Activated naive CD4-positive, alpha-beta T cell treated with anti-CD3 and anti-CD28 coated beads for 36 hours (primary cell): ENCODE measurements at regions not wholly inside any gene's neighbourhood (a gene's known extent, or its start where the extent isn't known, plus 50 kb on each side); places are given as distances from the start of the nearest gene placed in this dataset.
"Not testable (repeated sequence)": the region's sequence is repeated elsewhere in the genome, so short reads cannot be mapped to it uniquely, and the experiment has no call there.

Source experiments
- CTCF ChIA-PET: fragments of 350-600 bp; sonication (Branson Sonifier 250); formaldehyde crosslinking; loops from one replicate; lab custom pipeline; 2021; ENCODE audit warnings: antibody characterized with exemption; lab: Charles Lee
- DNase-seq: peaks from one replicate; pipeline ENCODE4 v3.0.0-alpha.2; 2020
- H3K27ac Mint-ChIP-seq: one replicate; pipeline ENCODE4 v1.8.0; 2021; ENCODE audit warnings: mild to moderate bottlenecking, mixed read lengths
- H3K27me3 Mint-ChIP-seq: one replicate; pipeline ENCODE4 v1.8.0; 2021; ENCODE audit warnings: low read depth, mixed read lengths
- H3K36me3 Mint-ChIP-seq: one replicate; pipeline ENCODE4 v1.8.0; 2021; ENCODE audit warnings: low read depth, mixed read lengths
- H3K4me1 Mint-ChIP-seq: one replicate; pipeline ENCODE4 v1.8.0; 2021; ENCODE audit warnings: low read depth, mixed read lengths
- H3K4me3 Mint-ChIP-seq: one replicate; pipeline ENCODE4 v1.8.0; 2021; ENCODE audit warnings: mild to moderate bottlenecking, moderate library complexity, mixed read lengths
- H3K9me3 Mint-ChIP-seq: one replicate; pipeline ENCODE4 v1.8.0; 2021; ENCODE audit warnings: mixed read lengths
- intact Hi-C: fragments of 100-400 bp; cut with micrococcal nuclease; formaldehyde crosslinking; loops from one replicate; pipeline ENCODE4 v1.15.1; 2023

DNA sequence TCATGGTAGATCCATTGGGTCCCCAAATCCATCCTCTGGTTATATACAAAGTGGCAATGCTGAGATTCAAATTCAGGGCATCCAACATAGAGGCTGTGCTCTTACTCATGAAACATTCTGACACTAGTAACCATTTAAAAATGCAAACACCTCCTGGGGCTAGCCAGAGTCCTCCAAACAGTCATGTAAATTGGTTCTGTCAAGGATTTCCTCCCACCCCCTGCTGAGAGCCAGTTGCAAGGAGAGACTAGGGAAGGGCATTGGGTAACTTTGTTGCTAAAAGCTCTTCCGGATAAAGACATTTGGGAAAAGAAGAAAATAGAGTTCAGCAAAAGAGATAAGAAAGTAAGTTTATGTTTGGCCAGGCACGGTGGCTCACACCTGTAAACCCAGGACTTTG, 58.3 kb downstream of the ART5 start:
- H3K27ac Mint-ChIP-seq, intact Hi-C loops, CTCF ChIA-PET: not testable (repeated sequence)

GRCh38 chr11:3581389-3581725, 60.4 kb downstream of the ART5 start:
- Mint-ChIP-seq H3K27me3 (peaks cover 27% of the 10 kb centered on the region), H3K4me3 (peak overlapping the region; percentile 58)
- H3K9me3 Mint-ChIP-seq, intact Hi-C loops, H3K36me3 Mint-ChIP-seq, H3K27ac Mint-ChIP-seq, H3K4me1 Mint-ChIP-seq, DNase-seq, CTCF ChIA-PET: not testable (repeated sequence)

More for the DNA sequence above, 58.3 kb downstream of the ART5 start:
- H3K4me3 Mint-ChIP-seq, H3K9me3 Mint-ChIP-seq, H3K4me1 Mint-ChIP-seq, H3K36me3 Mint-ChIP-seq, DNase-seq: not testable (repeated sequence)
- H3K27me3 Mint-ChIP-seq: peaks cover 27% of the 10 kb centered on the region

GRCh38 chr11:3580487-3581388, 61.1 kb downstream of the ART5 start:
- H3K27ac Mint-ChIP-seq, H3K4me1 Mint-ChIP-seq, intact Hi-C loops, H3K36me3 Mint-ChIP-seq, H3K9me3 Mint-ChIP-seq: not testable (repeated sequence)
- peak; percentile 58 for DNase-seq
- CTCF ChIA-PET: interaction anchor here (1.2 kb wide), 1 partner anchor 103 kb away, joined by 3 read pairs; no protein-coding TSS in a partner anchor
- peaks cover 27% of the 10 kb centered on the region for H3K27me3 Mint-ChIP-seq
- peak overlapping the region; percentile 63 for H3K4me3 Mint-ChIP-seq

GRCh38 chr11:3579600-3580459, 62.0 kb downstream of the ART5 start:
- Mint-ChIP-seq H3K4me3 (peak overlapping the region; percentile 58), H3K27me3 (peaks cover 26% of the 10 kb centered on the region)
- H3K36me3 Mint-ChIP-seq, H3K27ac Mint-ChIP-seq, intact Hi-C loops, H3K4me1 Mint-ChIP-seq, DNase-seq, H3K9me3 Mint-ChIP-seq: not testable (repeated sequence)
- CTCF ChIA-PET: interaction anchor here (1.2 kb wide), 1 partner anchor 102 kb away, joined by 3 read pairs; no protein-coding TSS in a partner anchor

- H3K9me3 Mint-ChIP-seq, H3K27ac Mint-ChIP-seq, H3K36me3 Mint-ChIP-seq, DNase-seq, H3K4me1 Mint-ChIP-seq, H3K4me3 Mint-ChIP-seq, CTCF ChIA-PET, intact Hi-C loops: not testable (repeated sequence)
- peaks cover 11% of the 10 kb centered on the region for H3K27me3 Mint-ChIP-seq
These were observed 65.7 kb downstream of the ART5 start for GRCh38 chr11:3576066-3576604.

- intact Hi-C loops, H3K4me3 Mint-ChIP-seq, H3K36me3 Mint-ChIP-seq, H3K27ac Mint-ChIP-seq, H3K9me3 Mint-ChIP-seq, H3K27me3 Mint-ChIP-seq, DNase-seq, H3K4me1 Mint-ChIP-seq, CTCF ChIA-PET: not testable (repeated sequence)
These were observed 68.7 kb downstream of the ART5 start for GRCh38 chr11:3572976-3573647.

- H3K9me3 Mint-ChIP-seq, intact Hi-C loops, H3K27ac Mint-ChIP-seq, CTCF ChIA-PET, H3K36me3 Mint-ChIP-seq, DNase-seq, H3K4me3 Mint-ChIP-seq, H3K4me1 Mint-ChIP-seq, H3K27me3 Mint-ChIP-seq: not testable (repeated sequence)
These were observed 70.0 kb downstream of the ART5 start for GRCh38 chr11:3571752-3572151.

- intact Hi-C loops, H3K4me3 Mint-ChIP-seq, CTCF ChIA-PET, H3K9me3 Mint-ChIP-seq, H3K27me3 Mint-ChIP-seq, DNase-seq, H3K4me1 Mint-ChIP-seq, H3K36me3 Mint-ChIP-seq, H3K27ac Mint-ChIP-seq: not testable (repeated sequence)
These were observed 76.0 kb downstream of the ART5 start for GRCh38 chr11:3565838-3566237.

DNA sequence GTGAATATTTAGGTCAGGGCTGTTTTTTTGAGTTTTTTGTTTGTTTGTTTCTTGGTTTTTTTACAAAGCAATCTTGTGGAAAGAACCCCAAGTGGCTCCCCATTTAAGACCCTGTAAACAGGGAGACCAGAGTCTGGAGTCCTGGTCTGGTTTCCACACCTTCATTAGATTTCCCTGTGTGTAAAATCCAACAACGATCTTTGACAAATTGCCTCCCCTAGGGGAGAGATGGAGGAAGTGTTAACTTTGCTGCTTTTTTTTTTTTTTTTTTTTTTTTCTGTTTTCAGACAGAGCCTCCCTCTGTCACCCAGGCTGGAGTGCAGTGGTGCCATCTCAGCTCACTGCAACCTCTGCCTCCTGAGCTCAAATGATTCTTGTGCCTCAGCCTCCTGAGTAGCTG, 77.4 kb downstream of the ART5 start:
- H3K36me3 Mint-ChIP-seq, intact Hi-C loops, H3K9me3 Mint-ChIP-seq, DNase-seq, CTCF ChIA-PET, H3K27me3 Mint-ChIP-seq, H3K4me1 Mint-ChIP-seq, H3K27ac Mint-ChIP-seq, H3K4me3 Mint-ChIP-seq: not testable (repeated sequence)

- H3K27me3 Mint-ChIP-seq, intact Hi-C loops, H3K36me3 Mint-ChIP-seq, CTCF ChIA-PET, H3K4me1 Mint-ChIP-seq, H3K9me3 Mint-ChIP-seq: not testable (repeated sequence)
- peak overlapping the region; percentile 10 for H3K4me3 Mint-ChIP-seq
- DNase-seq: peak; percentile 14
- H3K27ac Mint-ChIP-seq: peak overlapping the region; percentile 72
These were observed 87.2 kb downstream of the ART5 start for GRCh38 chr11:3554621-3555020.

DNA sequence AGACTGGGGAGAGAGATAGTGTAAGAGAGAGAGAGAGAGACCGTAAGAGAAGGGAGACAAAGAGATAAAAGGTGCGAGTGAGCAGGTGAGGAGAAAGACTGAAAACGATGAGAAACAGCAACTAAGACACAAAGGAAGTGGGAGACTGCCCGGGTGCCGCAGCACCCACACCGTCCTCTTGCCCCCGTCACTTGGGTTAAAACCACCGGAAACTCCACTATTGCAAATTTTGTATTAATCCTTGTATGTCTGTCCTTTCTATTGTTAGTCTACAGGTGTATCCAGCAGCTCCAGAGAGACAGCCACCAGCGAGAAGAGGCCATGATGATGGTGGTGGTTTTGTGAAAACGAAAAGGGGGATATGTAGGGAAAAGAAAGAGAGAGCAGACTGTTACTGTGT, 96.8 kb downstream of the ART5 start:
- peak overlapping the region; percentile 26 for H3K27ac Mint-ChIP-seq
- CTCF ChIA-PET, H3K36me3 Mint-ChIP-seq, H3K9me3 Mint-ChIP-seq, intact Hi-C loops, H3K27me3 Mint-ChIP-seq, H3K4me1 Mint-ChIP-seq: not testable (repeated sequence)
- peak overlapping the region; percentile 58 for H3K4me3 Mint-ChIP-seq
- peak; percentile 25 for DNase-seq

DNA sequence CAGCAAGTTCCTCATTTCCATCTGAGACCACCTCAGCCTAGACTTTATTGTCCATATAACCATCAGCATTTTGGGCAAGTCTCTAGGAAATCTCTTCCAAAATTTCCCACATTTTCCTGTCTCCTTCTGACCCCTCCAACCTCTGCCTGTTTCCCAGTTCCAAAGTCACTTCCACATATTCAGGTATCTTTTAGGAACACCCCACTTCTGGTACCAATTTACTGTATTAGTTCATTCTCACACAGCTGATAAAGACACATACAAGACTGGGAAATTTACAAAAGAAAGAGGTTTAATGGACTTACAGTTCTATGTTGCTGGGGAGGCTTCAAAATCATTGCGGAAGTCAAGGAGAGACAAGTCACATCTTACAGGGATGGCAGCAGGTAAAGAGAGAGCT, 103.6 kb downstream of the ART5 start:
- CTCF ChIA-PET, H3K36me3 Mint-ChIP-seq, H3K27ac Mint-ChIP-seq, intact Hi-C loops, H3K4me1 Mint-ChIP-seq, H3K4me3 Mint-ChIP-seq, DNase-seq: not testable (repeated sequence)
- H3K9me3 Mint-ChIP-seq: peaks cover 17% of the 10 kb centered on the region
- H3K27me3 Mint-ChIP-seq: peaks cover 19% of the 10 kb centered on the region
